DMS 273 treated with DMSO at 0.1 percent for 48 hours (cell line): ENCODE measurements at regions not wholly inside any gene's neighbourhood (a gene's known extent, or its start where the extent isn't known, plus 50 kb on each side); places are given as distances from the start of the nearest gene placed in this dataset.

Experiments used
- DNase-seq: peaks from one replicate; lab custom pipeline; 2025; lab: John Stamatoyannopoulos, UW

GRCh38 chr14:61132336-61132735, 148.8 kb downstream of the TMEM30B start:
- no peak for DNase-seq

- DNase-seq, result no peak
Observed at GRCh38 chr14:61130512-61131260, 149.6 kb downstream of the SLC38A6 start.

GRCh38 chr14:61129168-61129745, 148.2 kb downstream of the SLC38A6 start:
- no peak for DNase-seq

GRCh38 chr14:61128382-61129167, 147.5 kb downstream of the SLC38A6 start:
- DNase-seq, result no peak

- no peak for DNase-seq
Observed at GRCh38 chr14:61126603-61127498, 145.8 kb downstream of the SLC38A6 start.

- DNase-seq, result no peak
Observed at GRCh38 chr14:61125867-61126572, 145.0 kb downstream of the SLC38A6 start.

- no peak for DNase-seq
Observed at GRCh38 chr14:61125041-61125866, 144.2 kb downstream of the SLC38A6 start.

GRCh38 chr14:61122862-61123261, 141.8 kb downstream of the SLC38A6 start:
- DNase-seq, result no peak

- no peak for DNase-seq
Observed at GRCh38 chr14:61121355-61121787, 140.3 kb downstream of the SLC38A6 start.

GRCh38 chr14:61120576-61120975, 139.5 kb downstream of the SLC38A6 start:
- no peak for DNase-seq

GRCh38 chr14:61119006-61119405, 138.0 kb downstream of the SLC38A6 start:
- DNase-seq, result no peak

- DNase-seq, result no peak
Observed at GRCh38 chr14:61116369-61116768, 135.3 kb downstream of the SLC38A6 start.

- DNase-seq, result no peak
Observed at GRCh38 chr14:61113561-61114225, 132.6 kb downstream of the SLC38A6 start.

- DNase-seq, result no peak
Observed at GRCh38 chr14:61112506-61112905, 131.5 kb downstream of the SLC38A6 start.

- DNase-seq, result no peak
Observed at GRCh38 chr14:61111731-61112130, 130.7 kb downstream of the SLC38A6 start.

GRCh38 chr14:61111209-61111665, 130.2 kb downstream of the SLC38A6 start:
- no peak for DNase-seq

- no peak for DNase-seq
Observed at GRCh38 chr14:61110316-61111082, 129.5 kb downstream of the SLC38A6 start.

- DNase-seq, result no peak
Observed at GRCh38 chr14:61109288-61109687, 128.2 kb downstream of the SLC38A6 start.
